T-helper 1 cell treated with Interleukin-12 subunit alpha and Interleukin-12 subunit beta and Interleukin-4 antibody, amounts not matched to agents 30 ng/mL and 1 ng/mL, for 36 hours (primary cell): ENCODE measurements at regions not wholly inside any gene's neighbourhood (a gene's known extent, or its start where the extent isn't known, plus 50 kb on each side); places are given as distances from the start of the nearest gene placed in this dataset.

ENCODE experiments used
- intact Hi-C: fragments of 100-400 bp; cut with micrococcal nuclease; formaldehyde crosslinking; loops from one replicate; pipeline ENCODE4 v1.15.1; 2024

- intact Hi-C loops = no loop called here
Measured at GRCh38 chr14:81829447-81829846, 295.8 kb upstream of the SEL1L start.

DNA sequence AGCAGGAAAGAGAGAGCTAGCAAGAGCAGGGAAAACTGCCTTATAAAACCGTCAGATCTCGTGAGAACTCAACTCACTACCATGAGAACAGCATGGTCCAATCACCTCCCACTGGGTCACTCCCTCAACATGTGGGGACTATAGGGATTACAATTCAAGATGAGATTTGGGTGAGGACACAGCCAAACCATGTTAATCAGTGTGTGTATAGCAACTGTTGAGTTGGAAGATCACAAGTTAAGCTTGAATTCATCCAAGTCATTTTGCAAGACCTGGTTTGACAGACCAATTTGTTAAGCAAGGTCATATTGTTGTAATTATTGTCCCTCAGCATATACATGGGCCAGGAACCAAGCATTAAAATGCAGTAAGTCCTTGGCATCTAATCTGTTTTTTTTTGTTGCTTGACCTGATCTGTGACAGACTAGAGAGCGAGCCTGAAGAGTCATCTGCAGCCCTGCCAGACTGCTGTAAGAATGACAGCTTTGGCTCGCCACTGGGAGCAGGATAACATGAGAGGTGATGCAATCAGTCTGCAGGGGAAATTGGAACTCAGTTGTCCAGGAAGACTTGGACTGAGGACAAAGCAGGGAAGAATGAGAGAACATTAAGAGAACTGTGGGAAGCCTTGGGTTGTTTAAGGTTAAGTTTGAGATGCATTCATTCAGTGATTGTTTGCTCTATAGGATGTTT lies 297.6 kb upstream of the SEL1L start:
- intact Hi-C loops = no loop called here

GRCh38 chr14:81834308-81834707 lies 300.7 kb upstream of the SEL1L start:
- intact Hi-C loops = no loop called here

GRCh38 chr14:81837304-81837703 lies 303.7 kb upstream of the SEL1L start:
- intact Hi-C loops = no loop called here

GRCh38 chr14:81839056-81839455 lies 305.4 kb upstream of the SEL1L start:
- intact Hi-C loops = no loop called here

DNA sequence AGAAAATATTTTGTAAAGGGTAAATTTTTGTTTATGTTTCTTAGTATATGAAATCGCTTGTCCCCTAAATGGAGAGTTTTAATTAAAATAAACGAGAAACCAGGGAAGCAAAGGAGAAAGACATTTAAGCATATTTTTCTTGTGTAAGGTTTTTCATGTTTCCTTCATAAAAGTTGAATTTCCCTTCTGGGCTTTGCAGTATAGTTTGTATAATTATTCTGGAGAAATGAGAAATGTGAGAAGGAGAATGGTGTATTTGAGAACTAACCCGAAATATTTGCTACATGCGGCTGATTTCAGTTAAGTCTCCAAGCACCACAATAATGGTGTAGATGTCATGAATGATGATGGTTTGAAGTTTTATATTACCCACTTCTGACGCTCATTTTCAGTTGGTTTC lies 307.7 kb upstream of the SEL1L start:
- intact Hi-C loops = no loop called here

- intact Hi-C loops = no loop called here
Measured at GRCh38 chr14:81849714-81850113, 316.1 kb upstream of the SEL1L start.

DNA sequence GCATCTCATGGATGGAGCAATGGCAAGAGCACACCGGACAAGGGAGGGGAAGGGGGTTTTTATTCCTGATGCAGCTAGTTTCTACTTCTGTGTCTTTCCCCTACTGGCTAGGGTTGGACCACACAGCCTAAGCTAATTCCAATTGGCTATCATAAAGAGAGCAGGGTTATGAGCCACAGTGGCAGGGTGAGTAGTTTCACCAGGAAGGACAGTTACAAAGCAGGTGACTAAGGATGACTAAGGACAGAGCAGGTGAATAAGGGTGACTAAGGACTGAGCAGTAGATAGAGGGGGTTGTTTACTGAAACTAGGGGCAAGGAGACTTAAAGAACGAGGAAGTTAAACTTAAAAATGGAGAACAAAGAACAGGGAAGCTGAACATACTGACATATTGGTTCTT lies 321.4 kb upstream of the SEL1L start:
- intact Hi-C loops = no loop called here

DNA sequence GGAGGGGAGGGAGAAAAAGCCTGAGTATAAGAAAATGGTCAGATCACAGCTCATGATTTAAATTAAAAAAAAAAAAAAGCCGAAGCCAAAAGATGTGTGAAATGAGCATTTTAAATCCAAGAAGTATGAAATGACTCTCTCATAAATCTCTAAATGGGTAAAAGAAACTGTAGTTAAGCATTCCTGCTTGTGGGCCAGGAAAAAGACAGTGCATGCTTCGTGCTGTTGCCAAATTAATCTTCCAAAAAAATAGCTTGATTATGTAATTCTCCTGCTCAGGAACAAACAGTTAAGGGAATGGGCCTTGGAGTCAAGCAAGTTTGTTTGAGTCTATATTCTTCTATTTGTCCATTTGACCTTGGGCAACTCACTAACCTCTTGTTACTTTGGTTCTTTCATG lies 325.4 kb upstream of the SEL1L start:
- intact Hi-C loops = no loop called here

DNA sequence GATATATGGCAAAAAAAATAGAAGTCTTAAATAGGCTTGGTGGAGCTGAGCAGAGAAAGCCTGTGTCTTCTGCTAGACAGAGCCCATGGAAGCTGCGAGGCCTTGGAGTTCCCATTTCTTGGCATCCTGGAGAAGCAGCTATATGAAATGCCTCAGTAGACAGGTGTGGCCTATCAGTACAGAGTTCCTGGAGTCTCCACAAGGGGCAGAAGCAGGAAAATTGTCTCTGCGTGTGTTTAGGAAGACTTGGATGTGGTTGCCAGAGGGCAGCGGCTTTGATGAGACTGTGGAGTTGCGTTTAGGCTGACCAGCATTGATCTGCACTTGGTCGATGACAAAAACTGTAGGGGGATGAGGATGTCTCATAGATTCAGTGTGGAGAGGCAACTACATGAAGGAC lies 334.5 kb upstream of the SEL1L start:
- intact Hi-C loops = no loop called here

- intact Hi-C loops = no loop called here
Measured at GRCh38 chr14:81871706-81872105, 338.1 kb upstream of the SEL1L start.

DNA sequence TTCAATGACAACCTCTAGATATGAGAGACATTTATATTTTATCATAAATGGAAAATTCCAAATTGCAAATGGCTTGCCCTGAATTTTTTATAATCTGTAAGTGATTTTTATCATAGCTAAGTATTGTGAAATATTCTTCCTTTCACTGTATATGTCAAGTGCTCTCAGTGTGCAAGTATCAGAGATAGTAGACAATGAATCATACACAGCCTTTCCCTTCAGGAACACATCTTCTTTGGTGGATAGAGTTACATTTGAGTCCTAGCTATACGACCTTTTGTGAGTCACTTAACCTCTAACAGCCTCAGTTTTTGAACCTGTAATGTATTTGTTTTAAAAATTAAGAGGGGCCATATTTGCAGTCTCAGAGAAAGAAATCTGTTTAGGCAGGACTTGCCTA lies 350.7 kb upstream of the SEL1L start:
- intact Hi-C loops = no loop called here

DNA sequence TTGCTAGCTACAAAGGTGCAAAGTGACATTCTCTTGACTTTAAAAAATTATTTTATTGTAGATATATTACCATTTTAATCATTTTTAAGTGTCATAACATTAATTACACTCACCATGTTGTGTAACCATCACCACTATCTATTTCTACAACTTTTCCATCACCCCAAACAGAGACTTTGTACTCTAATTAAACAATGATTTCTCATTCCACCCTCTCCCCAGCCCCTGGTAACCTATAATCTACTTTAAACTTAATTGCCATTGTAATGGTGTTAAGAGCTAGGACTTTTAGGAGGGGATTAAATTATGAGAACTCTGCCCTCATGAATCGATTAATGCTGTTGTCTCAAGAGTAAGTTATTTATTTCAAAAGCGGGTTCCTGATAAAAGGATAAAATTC lies 352.9 kb upstream of the SEL1L start:
- intact Hi-C loops = no loop called here

DNA sequence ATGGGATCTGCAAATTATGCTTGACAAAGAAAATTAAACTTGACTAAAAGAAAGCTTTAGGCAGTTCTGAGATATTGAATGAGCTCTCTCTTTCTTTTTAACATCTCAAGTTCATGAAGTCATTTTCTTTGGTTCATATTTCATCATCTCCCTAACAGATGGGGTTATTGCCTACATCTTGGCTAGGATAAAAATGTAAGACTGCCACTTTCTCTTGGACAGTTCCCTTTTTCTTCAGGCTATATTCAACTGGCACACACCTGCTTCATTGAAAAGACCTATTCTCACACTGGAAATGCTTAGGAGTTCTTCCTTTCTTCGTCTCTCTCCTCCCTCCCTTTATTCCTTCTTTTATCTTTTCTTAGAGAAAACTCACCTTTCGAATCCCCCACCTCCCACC lies 355.9 kb upstream of the SEL1L start:
- intact Hi-C loops = no loop called here

DNA sequence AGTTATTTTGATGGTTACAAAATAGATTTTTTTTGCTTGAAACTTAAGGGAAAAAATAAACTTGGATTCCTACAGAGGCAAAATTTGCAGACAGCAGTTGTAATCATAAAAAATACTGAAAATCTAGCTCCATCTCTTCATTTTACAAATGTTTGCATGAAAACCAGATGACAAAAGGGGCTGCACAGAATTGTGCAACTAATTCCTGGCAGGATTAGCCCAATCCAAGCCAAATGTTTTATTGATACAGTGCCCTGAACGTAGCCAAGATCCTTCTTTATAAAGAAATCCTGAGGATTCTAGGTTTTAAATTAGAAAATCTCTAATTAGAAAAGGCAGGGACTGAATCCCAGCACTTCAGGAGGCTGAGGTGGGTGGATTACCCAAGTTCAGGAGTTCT lies 356.4 kb upstream of the SEL1L start:
- intact Hi-C loops = no loop called here

GRCh38 chr14:81903477-81903876 lies 369.8 kb upstream of the SEL1L start:
- intact Hi-C loops = no loop called here

DNA sequence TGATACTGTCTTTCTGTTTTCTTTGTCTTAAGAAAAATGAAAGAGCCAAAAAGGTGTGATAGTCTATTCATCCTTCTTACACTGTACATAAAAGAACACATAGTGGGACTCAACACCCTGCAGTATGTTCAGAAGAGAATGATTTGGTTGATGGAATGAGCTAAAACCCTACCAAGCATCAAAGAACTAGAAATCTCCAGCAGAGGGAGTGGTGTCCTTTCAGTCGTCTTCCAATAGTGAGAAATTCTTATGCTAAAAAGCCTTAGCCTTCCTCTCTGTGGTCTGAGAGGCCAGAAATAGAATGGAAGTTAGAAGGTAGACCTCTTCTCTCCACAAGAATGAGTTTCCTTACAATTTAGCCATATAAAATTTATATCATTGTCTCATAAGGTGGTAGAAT lies 393.4 kb upstream of the SEL1L start:
- intact Hi-C loops = no loop called here

DNA sequence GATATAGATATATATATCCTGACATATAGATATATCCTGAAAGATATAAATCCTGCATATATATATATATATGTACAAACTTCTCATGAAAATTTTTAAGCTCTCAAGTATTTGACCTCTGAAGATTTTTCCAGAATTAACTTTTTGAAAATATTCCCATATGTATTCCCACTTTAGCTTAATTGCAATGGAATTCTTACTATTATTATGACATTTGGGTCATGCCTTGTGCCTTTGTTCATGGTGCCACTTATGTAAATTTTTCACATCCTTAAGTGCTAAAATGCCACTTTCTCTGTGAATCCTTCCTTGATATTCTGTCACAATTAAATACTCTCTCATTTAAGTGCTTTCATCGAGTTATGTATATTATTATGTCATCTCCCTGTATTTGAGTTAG lies 398.2 kb upstream of the SEL1L start:
- intact Hi-C loops = no loop called here

GRCh38 chr14:81936348-81936747 lies 402.7 kb upstream of the SEL1L start:
- intact Hi-C loops = no loop called here

DNA sequence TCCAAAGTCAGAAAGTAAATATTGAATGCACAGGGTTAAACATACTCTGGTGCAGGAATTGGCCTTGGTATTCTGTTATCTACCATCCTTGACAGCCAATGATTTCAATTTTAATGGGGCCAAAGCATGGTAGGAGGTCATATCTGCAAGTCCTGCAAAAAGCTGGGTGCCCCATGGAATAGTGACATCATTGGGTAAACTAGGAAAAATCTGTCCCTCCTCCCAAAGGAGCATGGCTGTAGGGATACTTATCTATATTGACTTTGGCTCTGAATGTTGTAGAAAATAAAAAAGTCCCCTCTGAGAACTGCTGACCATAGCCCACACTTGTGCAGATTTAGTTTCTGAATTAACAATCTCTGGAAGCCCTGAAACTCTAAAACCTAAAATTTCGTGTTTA lies 403.2 kb upstream of the SEL1L start:
- intact Hi-C loops = no loop called here

- intact Hi-C loops = no loop called here
Measured at GRCh38 chr14:81938341-81938740, 404.7 kb upstream of the SEL1L start.

DNA sequence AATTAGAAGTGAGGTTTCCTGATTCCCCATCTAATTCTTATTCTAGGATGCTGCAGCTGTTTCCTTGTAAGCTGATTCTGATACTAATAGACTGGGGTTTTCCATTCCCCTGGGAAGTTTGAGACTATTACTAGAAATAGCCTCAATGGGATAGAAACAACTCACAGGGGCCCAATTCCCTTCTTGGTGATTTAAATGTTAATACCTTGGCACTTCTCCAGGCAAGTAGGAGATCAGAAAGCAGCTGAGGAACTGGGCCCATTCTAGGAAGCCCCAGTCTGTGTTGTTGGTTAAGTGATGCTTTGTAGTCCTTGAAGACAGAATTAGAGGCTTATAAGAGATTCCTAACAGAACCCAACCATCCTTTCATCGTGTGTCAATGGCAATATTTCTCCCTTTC lies 407.0 kb upstream of the SEL1L start:
- intact Hi-C loops = no loop called here

GRCh38 chr14:81942071-81942470 lies 408.4 kb upstream of the SEL1L start:
- intact Hi-C loops = no loop called here

GRCh38 chr14:81946375-81946774 lies 412.7 kb upstream of the SEL1L start:
- intact Hi-C loops = no loop called here
